ENCODE measurements at regions not wholly inside any gene's neighbourhood (a gene's known extent, or its start where the extent isn't known, plus 50 kb on each side); places are given as distances from the start of the nearest gene placed in this dataset.
"Not testable (repeated sequence)": the region's sequence is repeated elsewhere in the genome, so short reads cannot be mapped to it uniquely, and the experiment has no call there.

GRCh38 chr5:12999667-13000066, 944.8 kb downstream of the DNAH5 start:
- no peak for DNase-seq

- DNase-seq = no peak
These were observed 959.3 kb downstream of the DNAH5 start for GRCh38 chr5:12985142-12985541.

- no peak for DNase-seq
These were observed 969.6 kb downstream of the DNAH5 start for GRCh38 chr5:12974856-12975255.

- DNase-seq = no peak
These were observed 978.7 kb downstream of the DNAH5 start for GRCh38 chr5:12965804-12966203.

- no peak for DNase-seq
These were observed 984.8 kb downstream of the DNAH5 start for GRCh38 chr5:12959713-12960112.

GRCh38 chr5:12952409-12952808, 992.1 kb downstream of the DNAH5 start:
- DNase-seq = no peak

- DNase-seq = no peak
These were observed 992.6 kb downstream of the DNAH5 start for GRCh38 chr5:12951846-12952245.

- no peak for DNase-seq
These were observed 997.1 kb downstream of the DNAH5 start for GRCh38 chr5:12947379-12947778.

- not testable (repeated sequence) for DNase-seq
These were observed 999.0 kb downstream of the DNAH5 start for GRCh38 chr5:12945477-12945876.

GRCh38 chr5:12936221-12936620, 1008.3 kb downstream of the DNAH5 start:
- DNase-seq = no peak

GRCh38 chr5:12934722-12935121, 1009.8 kb downstream of the DNAH5 start:
- no peak for DNase-seq

GRCh38 chr5:12920527-12920926, 1016.3 kb upstream of the CTNND2 start:
- DNase-seq = no peak

GRCh38 chr5:12911156-12911555, 1006.9 kb upstream of the CTNND2 start:
- no peak for DNase-seq

GRCh38 chr5:12910641-12911040, 1006.4 kb upstream of the CTNND2 start:
- DNase-seq = no peak

GRCh38 chr5:12902611-12903010, 998.4 kb upstream of the CTNND2 start:
- no peak for DNase-seq

GRCh38 chr5:12901696-12902095, 997.5 kb upstream of the CTNND2 start:
- DNase-seq = no peak

- no peak for DNase-seq
These were observed 991.8 kb upstream of the CTNND2 start for GRCh38 chr5:12896086-12896485.

- DNase-seq = no peak
These were observed 980.8 kb upstream of the CTNND2 start for GRCh38 chr5:12885018-12885417.

GRCh38 chr5:12883395-12883794, 979.1 kb upstream of the CTNND2 start:
- no peak for DNase-seq

GRCh38 chr5:12876541-12877298, 972.5 kb upstream of the CTNND2 start:
- no peak for DNase-seq

GRCh38 chr5:12870872-12871539, 966.8 kb upstream of the CTNND2 start:
- no peak for DNase-seq

- no peak for DNase-seq
These were observed 961.3 kb upstream of the CTNND2 start for GRCh38 chr5:12865529-12865928.

- no peak for DNase-seq
These were observed 957.8 kb upstream of the CTNND2 start for GRCh38 chr5:12861886-12862654.

GRCh38 chr5:12856105-12856504, 951.9 kb upstream of the CTNND2 start:
- DNase-seq = not testable (repeated sequence)
